ENCODE measurements at regions not wholly inside any gene's neighbourhood (a gene's known extent, or its start where the extent isn't known, plus 50 kb on each side); places are given as distances from the start of the nearest gene placed in this dataset.

GRCh38 chr11:129291546-129291945 lies 84.1 kb upstream of the BARX2 start:
- DNase-seq, result no peak

- DNase-seq, result no peak
Measured at GRCh38 chr11:129290966-129291365, 84.7 kb upstream of the BARX2 start.

DNA sequence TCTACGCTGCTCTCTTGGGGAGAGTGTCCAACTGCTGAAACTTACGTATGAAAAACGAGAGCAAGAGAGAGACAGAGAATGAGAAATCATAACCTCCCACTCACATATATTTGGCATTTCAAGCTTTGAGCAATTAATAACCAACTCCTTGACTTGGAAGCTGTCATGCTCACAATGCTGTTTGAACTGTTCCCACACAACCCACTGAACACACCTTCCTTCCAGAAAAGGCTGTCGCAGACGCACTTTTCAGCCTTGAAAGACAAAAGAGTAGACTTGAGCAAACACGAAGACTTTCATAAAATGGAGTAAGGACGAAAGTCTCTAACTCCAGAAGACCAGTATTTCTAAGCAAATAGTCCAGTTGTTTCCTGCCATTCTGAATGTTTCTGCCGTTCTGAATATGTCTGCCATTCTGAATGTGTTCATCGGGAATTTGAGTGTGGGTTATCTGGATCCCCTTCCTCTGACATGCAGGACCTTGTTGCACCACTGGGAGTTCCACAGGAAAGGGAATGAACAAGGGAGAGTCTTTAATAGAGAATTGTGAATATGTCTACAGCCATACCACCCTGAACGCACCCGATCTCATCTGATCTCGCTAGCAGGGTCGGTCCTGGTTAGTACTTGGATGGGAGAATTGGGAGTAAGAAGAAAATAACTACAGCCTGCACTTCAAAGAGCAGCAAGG lies 86.2 kb upstream of the BARX2 start:
- DNase-seq, result no peak

DNA sequence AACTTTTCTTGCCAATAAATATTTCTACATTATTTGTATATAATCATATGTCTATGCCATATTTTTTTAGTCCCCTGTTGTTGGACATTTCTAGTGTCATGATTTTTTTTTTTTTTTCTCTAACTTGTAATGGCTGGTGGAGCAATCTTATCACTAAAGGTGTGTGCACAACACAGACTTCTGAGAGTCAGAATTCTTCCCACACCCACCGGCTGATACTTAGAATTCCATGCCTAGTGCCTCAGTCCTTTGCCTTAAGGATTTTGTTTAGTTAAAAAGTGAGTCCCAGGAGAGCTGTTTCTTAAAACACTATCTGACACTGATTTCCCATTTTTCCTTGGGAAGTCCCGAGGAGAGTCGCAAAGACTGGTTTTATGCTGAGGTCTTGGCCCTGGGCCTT lies 87.7 kb upstream of the BARX2 start:
- no peak for DNase-seq

DNA sequence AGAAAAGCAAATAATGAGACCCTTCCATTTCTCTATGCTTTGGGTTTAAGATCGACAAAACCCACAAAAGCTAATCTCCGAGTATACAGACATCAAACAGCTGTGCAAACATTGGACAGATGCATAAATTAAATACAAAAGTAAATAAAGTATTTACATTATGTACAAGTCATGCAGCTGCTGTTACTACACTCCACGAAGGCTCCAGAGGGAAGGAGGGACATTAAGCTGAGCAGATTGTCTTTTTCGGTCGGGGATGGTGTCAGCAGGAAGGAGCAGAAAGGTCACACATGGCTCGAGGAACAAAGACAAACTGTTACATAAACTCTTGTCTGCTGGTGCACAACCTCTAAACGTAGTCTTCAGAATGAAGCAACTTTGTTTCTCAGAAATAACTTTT lies 88.8 kb upstream of the BARX2 start:
- DNase-seq, result peak; percentile 68 to 92

GRCh38 chr11:129285402-129285786 lies 90.3 kb upstream of the BARX2 start:
- no peak for DNase-seq

DNA sequence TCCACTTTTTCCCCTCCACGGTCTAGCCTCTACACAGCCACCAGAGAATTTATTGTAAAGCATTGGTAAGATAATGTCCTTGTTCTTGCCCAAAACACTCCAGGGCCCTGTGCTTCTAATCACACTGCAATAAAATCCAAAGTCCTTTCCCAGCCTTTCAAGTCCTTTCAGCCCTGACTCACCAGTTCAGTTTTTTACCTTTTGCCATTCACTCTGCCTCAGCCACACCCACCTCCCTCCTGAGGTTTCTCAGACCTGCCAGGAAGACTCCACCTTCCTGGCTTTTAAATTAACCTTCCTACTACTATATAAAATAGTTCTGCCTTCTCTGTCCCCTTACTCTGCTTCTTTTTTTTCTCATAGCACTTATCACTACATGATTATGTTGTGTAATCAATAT lies 91.0 kb upstream of the ARHGAP32 start:
- DNase-seq, result no peak

DNA sequence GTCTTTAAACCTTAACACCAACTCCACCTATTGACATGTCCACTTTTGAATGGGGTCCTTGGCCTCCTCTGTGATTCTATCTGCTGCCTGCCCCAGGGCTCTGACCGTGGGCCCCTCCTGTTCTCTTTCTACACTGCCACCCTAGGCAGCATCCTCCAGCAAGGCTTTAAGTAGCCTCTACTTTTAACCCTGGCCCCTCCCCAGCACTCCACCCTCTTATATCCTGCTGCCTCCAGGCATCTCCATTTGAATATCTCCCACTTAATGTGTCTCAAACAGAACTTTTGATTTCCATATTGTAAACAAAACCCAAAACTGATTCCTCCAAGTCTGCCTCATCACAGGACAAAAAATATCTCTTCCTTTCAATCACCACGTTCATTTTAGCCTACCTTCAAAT lies 90.5 kb upstream of the ARHGAP32 start:
- DNase-seq, result no peak

DNA sequence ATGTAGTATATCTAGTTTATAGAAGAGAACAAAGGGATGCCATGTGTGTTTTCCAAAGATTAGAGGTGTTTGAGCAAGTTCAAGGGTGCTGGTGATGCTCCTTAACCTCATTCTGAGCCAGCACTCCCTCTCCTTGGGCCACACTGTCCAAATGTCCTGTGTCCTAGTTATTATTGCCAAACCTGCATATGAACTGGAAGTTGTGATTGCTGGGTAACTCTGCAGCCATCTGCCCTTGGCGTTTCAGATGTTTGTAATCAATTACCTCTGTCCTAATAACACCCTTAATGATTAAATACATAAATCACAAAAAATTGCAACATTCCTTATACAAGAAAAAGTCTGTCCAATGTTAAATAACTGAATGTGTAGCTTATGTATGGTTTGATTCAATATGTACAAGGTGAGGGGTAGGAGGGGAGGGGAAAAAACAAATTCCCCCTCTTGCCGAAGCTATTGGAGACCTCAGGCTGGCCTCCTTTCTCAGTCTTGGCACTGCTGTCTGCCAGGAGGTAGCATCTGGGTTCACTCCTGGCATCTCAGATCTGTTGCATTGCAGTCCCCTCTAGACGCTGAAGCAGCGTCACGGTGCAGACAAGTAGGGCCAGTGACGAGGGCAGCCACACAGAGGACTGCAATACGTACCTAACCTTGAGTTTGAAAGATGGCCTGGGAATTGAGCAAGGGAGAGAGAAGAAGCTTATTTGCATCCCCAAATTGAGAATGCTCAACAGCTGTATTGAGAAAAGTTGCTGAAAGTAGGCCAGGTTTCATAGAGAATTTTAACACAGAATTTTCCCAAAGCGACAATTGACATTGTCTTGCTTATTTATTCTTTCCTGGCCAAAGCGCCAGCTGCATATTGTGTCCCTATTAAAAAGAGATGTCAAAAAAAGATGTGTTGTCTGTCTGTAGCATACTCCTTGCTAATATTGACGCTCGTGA lies 89.6 kb upstream of the ARHGAP32 start:
- peak in 1 of 2 experiments; percentile 36 for DNase-seq

DNA sequence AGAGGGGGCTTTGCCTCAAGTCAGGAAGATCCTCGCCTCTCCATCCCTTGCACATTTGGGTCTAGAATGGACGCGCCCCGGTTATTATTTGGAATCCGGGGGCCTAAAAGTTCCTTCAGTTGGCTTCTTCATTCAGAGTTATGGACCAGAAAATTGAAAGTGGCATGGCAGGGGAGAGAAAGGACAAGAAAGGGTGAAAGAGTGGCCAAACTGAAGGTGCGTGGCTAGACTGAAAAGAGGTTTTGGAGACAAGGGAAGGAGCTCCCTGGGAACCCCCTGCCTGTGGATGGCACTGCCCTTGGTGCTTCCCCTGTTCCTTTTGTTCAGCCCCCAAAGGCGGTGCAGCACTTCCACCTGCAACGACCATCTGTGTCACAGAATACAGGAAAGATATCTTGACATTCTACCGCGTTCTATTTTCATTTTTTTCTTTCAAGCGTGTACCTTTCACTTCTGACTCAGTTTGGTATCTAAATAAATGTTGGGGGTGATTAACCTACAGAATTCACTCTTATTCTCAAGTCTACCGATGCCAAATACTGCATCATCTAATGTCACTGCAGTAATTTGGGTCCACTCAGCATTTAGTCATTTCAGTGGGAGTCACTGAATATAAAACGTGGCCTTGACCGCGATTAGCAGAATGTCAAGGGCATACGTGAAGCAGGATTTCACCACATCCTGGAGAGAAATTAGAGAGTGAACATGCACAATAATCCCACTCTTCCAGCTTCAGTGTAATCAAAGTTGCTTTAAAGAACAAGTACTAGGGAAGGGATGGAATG lies 88.1 kb upstream of the ARHGAP32 start:
- DNase-seq, result peak; percentile 41 to 67

DNA sequence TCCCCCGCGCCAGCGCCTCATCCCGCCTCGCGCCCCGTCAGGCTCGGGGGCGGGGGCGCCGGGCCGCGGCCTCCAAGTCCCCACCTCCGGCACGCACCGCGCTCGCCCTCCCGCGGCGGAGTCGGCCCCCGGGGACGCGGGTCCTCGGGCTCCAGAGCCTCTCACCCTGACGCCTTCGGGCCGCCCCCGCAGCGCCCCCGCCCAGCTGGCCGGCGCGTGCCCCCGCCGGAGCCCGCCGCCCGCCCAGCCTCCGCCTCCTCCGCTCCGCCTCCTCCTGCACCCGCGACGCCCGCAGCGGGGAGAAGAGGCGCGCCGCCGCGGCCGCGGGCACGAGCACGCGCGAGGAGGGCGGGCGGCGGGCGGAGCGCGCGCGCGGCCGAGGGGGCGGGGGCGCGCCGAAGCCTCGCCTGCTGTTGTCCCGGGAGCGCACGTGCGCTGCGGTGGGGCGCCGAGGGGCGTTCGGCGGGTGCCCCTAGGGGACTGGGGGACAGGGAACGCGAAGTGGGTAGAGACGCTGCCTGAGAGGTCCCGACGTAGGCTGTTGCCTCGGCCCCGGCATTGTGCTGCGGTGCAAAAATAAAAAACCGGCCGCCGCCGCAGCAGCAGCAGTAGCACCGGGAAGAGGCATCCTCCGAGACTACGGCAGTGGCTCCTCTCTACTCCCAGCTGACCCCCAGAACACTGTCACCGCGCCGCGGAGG lies 87.4 kb upstream of the ARHGAP32 start:
- peak; percentile 89 to 90 for DNase-seq

GRCh38 chr11:129278586-129279319 lies 86.6 kb upstream of the ARHGAP32 start:
- DNase-seq, result peak in 1 of 2 experiments; percentile 32

DNA sequence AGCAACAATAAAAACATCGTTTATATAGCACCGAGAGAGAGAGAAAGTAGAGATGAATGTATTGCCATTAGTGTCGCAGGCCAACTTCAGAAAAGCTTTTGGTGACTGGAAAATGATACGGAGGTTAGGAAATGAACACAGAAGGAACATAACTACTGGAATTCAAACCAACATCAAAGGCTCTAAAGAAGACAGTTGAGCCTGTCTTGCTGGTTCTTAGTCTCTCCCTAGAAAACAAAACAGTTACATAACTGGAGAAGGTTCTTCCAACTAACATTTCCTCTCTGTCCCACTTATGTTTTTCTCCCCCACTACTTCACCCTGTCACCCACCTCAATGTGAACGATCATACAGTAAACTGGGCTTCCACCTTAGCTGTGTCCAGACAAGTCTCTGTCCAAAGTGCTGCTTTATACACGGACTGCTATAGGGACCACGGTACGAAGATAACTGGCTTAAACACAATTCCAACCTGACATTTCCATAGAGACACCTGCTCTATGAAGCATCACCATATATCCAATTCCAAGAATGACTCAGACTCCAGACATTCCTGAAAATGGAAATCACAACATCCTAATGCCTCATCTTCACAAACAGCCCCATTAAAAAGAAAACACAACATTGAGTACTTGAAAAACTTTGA lies 85.2 kb upstream of the ARHGAP32 start:
- no peak for DNase-seq

DNA sequence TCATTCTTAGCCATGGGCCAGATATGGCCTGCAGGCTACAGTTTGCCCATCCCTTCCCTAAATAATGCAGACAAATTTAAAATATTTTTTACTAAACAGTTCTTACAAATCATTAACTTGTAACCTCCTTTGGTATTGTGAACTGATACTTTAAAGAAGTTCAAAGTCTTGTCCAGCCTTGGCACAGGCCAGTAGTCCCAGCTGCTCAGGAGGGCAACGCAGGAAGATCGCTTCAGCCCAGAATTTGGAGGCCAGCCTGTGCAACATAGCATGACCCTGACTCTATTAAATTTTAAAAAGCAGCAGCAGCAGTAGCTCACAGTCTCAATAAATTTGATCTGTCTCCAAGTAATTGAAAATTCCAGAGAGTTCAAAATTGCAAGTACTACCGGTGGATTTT lies 83.7 kb upstream of the ARHGAP32 start:
- DNase-seq, result no peak

- no peak for DNase-seq
Measured at GRCh38 chr11:129273944-129274711, 82.0 kb upstream of the ARHGAP32 start.

DNA sequence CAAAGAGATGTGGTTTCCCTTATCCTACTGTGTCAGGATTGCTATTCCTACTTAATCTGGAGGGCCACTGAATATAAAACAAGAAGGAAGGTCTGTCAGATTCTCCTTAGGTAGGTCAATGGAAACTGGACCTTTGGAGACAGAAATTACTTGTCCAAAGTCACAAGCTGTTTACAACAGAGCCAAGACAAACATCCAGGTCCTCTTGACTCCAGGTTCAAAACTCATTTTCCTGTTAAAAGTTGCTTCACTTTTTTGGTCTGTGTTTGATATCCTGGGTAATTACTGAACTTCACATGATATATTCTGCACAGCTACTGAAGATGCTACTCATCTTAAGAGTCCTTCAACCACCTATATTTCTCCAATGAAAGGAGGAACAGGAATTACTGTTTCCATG lies 81.2 kb upstream of the ARHGAP32 start:
- DNase-seq, result no peak

GRCh38 chr11:129271030-129271429 lies 78.9 kb upstream of the ARHGAP32 start:
- no peak for DNase-seq

DNA sequence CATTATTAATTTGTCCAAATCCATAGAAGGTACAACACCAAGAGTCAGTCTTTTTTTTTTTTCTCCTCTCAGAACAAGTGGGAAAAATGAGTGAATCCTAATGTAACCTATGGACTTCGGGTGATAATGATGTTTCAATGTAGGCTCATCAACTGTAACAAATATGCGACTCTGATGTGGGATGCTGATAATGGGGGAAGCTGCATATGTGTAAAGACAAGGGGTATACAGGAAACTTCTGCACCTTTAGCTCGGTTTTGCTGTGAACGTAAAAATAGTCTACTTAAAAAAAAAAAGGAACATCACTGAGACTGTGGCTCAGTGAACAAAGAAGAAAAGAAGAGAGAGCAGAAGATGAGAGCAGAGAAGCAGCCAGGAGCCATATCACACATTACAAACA lies 78.3 kb upstream of the ARHGAP32 start:
- DNase-seq, result no peak

- no peak for DNase-seq
Measured at GRCh38 chr11:129268371-129268770, 76.2 kb upstream of the ARHGAP32 start.

DNA sequence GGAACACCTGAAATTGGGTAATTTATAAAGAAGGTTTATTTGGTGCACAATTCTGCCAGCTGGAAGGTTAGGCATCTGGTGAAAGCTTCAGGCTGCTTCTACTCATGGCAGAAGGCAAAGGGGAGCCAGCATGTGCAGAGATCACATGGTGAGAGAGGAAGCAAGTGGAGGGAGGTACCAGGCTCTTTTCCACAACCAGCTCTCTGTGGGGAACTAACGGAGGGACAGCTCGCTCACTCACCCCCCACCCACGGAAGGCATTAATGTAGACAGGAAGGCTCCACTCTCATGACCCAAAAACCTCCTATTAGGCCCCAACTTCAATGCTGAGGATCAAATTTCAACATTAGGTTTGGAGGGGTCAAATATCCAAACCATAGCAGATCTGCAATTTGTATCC lies 75.6 kb upstream of the ARHGAP32 start:
- DNase-seq, result no peak

- no peak for DNase-seq
Measured at GRCh38 chr11:129266536-129266935, 74.4 kb upstream of the ARHGAP32 start.
